HCT116 (cell line): ENCODE measurements at regions not wholly inside any gene's neighbourhood (a gene's known extent, or its start where the extent isn't known, plus 50 kb on each side); places are given as distances from the start of the nearest gene placed in this dataset.

Experiments
- ATAC-seq: fragments of 200-7000 bp; cut with Tn5 transposase; 2 replicates; pipeline ENCODE4 v1.9.1; 2020; ENCODE audit warnings: mild to moderate bottlenecking, moderate library complexity
- BruUV-seq: library from RNA; stranded (reverse); fragments of 400-500 nt; replicated peaks from 2 replicates; lab custom pipeline; 2021; lab: Mats Ljungman, UMichigan
- CTCF ChIA-PET: fragments of 300-600 bp; sonication (Branson Sonifier 250); formaldehyde crosslinking; loops from one replicate; lab custom pipeline; 2021; ENCODE audit warnings: antibody characterized with exemption; lab: Charles Lee
- POLR2A ChIA-PET: fragments of 300-600, 350-600 bp; sonication (Branson Sonifier 250); formaldehyde crosslinking; loops from one replicate; lab custom pipeline; 2021; ENCODE audit warnings: antibody characterized with exemption; lab: Charles Lee
- RAD21 ChIA-PET, 2 experiments: fragments of 300-600 bp; sonication (Branson Sonifier 250); formaldehyde crosslinking; loops; one replicate each; lab custom pipeline; 2023; ENCODE audit warnings: low total read pairs in 2 of 2; ENCODE audit not compliant: uncharacterized antibody in 2 of 2, unreplicated experiment in 2 of 2, low non-redundant PET in 1 of 2; lab: Charles Lee
- DNase-seq: peaks from one replicate; pipeline ENCODE4 v3.0.0-alpha.2; 2010; ENCODE audit warnings: low read depth, low spot score
- H2AFZ ChIP-seq: fragments of 200-600 bp; shearing (Covaris generic), sonication (generic); 2 replicates; pipeline ENCODE4 v1.6.1; 2017; ENCODE audit warnings: low read depth, mixed run types, mixed read lengths, antibody characterized with exemption, low read length; ENCODE audit not compliant: poor library complexity, severe bottlenecking
- H3K27ac ChIP-seq: 2 replicates; pipeline ENCODE4 v1.5.1; 2012; ENCODE audit warnings: low read depth, low read length
- H3K27me3 ChIP-seq: fragments of 200-600 bp; sonication (generic); 2 replicates; pipeline ENCODE4 v1.6.1; 2016; ENCODE audit warnings: mixed run types, low read length, mixed read lengths; ENCODE audit not compliant: insufficient read depth
- H3K36me3 ChIP-seq, 2 experiments: fragments of 200-500 bp in 1 of 2; fragments of 200-600 bp in 1 of 2; sonication (Bioruptor generic) in 1 of 2; sonication (generic) in 1 of 2; 2 replicates each; pipeline versions ENCODE4 v1.5.1 to v1.6.1; 2014 to 2016; ENCODE audit warnings: low read length in 2 of 2, inconsistent platforms in 1 of 2, mixed read lengths in 1 of 2, mixed run types in 1 of 2; ENCODE audit not compliant: insufficient read depth in 2 of 2, control insufficient read depth in 1 of 2
- H3K4me1 ChIP-seq, 2 experiments: fragments of 200-600 bp in 1 of 2; sonication (generic) in 1 of 2; 2 replicates each; pipeline versions ENCODE4 v1.5.1 to v1.6.1; 2012 to 2017; ENCODE audit warnings: low read length in 2 of 2, inconsistent platforms in 1 of 2, mild to moderate bottlenecking in 1 of 2, mixed read lengths in 1 of 2, mixed run types in 1 of 2, moderate library complexity in 1 of 2; ENCODE audit not compliant: insufficient read depth in 2 of 2, control insufficient read depth in 1 of 2
- H3K4me2 ChIP-seq: fragments of 200-600 bp; sonication (generic); 2 replicates; pipeline ENCODE4 v1.6.1; 2017; ENCODE audit warnings: mixed run types, low read length, mixed read lengths
- H3K4me3 ChIP-seq, 2 experiments: fragments of 200-600 bp in 1 of 2; sonication (generic) in 1 of 2; replicated peaks in 1 of 2; 2 replicates each; pipeline ENCODE4 v1.5.1; 2011 to 2016; ENCODE audit warnings: low read length in 2 of 2, control low read depth in 1 of 2, low read depth in 1 of 2, mild to moderate bottlenecking in 1 of 2, mixed read lengths in 1 of 2, mixed run types in 1 of 2
- H3K79me2 ChIP-seq: fragments of 200-600 bp; sonication (generic); 2 replicates; pipeline ENCODE4 v1.6.1; 2017; ENCODE audit warnings: mild to moderate bottlenecking, mixed run types, low read length, moderate library complexity, mixed read lengths; ENCODE audit not compliant: insufficient read depth
- H3K9ac ChIP-seq: fragments of 200-600 bp; sonication (generic); 2 replicates; pipeline ENCODE4 v1.6.1; 2016; ENCODE audit warnings: low read length, mixed read lengths
- H3K9me2 ChIP-seq: fragments of 200-600 bp; sonication (generic), shearing (Covaris generic); 2 replicates; pipeline ENCODE4 v1.6.1; 2017; ENCODE audit warnings: mixed run types, mild to moderate bottlenecking, moderate library complexity; ENCODE audit not compliant: insufficient read depth
- H3K9me3 ChIP-seq, 2 experiments: fragments of 200-500 bp in 1 of 2; fragments of 200-600 bp in 1 of 2; sonication (Bioruptor generic) in 1 of 2; sonication (generic) in 1 of 2; 2 replicates each; pipeline ENCODE4 v1.6.1; 2014 to 2017; ENCODE audit warnings: low read length in 2 of 2, mixed read lengths in 2 of 2, inconsistent platforms in 1 of 2, low read depth in 1 of 2, mild to moderate bottlenecking in 1 of 2, mixed run types in 1 of 2, moderate library complexity in 1 of 2; ENCODE audit not compliant: control insufficient read depth in 1 of 2, insufficient read depth in 1 of 2
- H4K20me1 ChIP-seq: fragments of 200-600 bp; sonication (generic), shearing (Covaris generic); 2 replicates; pipeline ENCODE4 v1.6.1; 2017; ENCODE audit warnings: mixed run types, mild to moderate bottlenecking, moderate library complexity; ENCODE audit not compliant: insufficient read depth
- ATF3 ChIP-seq: IDR thresholded peaks from 2 replicates; pipeline ENCODE4 v1.6.1; 2012
- CBX3 ChIP-seq: IDR thresholded peaks from 2 replicates; pipeline ENCODE4 v1.6.1; 2012; ENCODE audit warnings: low read depth
- CEBPB ChIP-seq: IDR thresholded peaks from 2 replicates; pipeline ENCODE4 v1.6.1; 2012; ENCODE audit warnings: low read depth
- CTCF ChIP-seq, 3 experiments: fragments of 200-600 bp in 1 of 3; sonication (generic) in 1 of 3; IDR thresholded peaks in 2 of 3; conservative IDR thresholded peaks in 1 of 3; 2 replicates each; pipeline ENCODE4 v1.5.1; 2012 to 2017; ENCODE audit warnings: low read depth in 2 of 3, low read length in 2 of 3, antibody characterized with exemption in 1 of 3, borderline replicate concordance in 1 of 3, control low read depth in 1 of 3, mild to moderate bottlenecking in 1 of 3, mixed read lengths in 1 of 3, mixed run types in 1 of 3, moderate library complexity in 1 of 3; ENCODE audit not compliant: insufficient read depth in 1 of 3
- EGR1 ChIP-seq: IDR thresholded peaks from 2 replicates; pipeline ENCODE4 v1.6.1; 2012; ENCODE audit warnings: low read depth
- ELF1 ChIP-seq: IDR thresholded peaks from 2 replicates; pipeline ENCODE4 v1.6.1; 2012; ENCODE audit warnings: low read depth, borderline replicate concordance
- EZH2phosphoT487 ChIP-seq: fragments of 200-600 bp; IDR thresholded peaks from 2 replicates; pipeline ENCODE4 v1.6.1; 2018; ENCODE audit warnings: antibody characterized with exemption, borderline replicate concordance
- POLR2A ChIP-seq: IDR thresholded peaks from 2 replicates; pipeline ENCODE4 v1.7.0; 2011; ENCODE audit warnings: borderline replicate concordance; ENCODE audit not compliant: insufficient read depth, insufficient read length; ENCODE audit errors: extremely low read depth
- POLR2AphosphoS5 ChIP-seq: IDR thresholded peaks from 2 replicates; pipeline ENCODE4 v1.6.1; 2011; ENCODE audit warnings: mild to moderate bottlenecking, low read depth, low read length, moderate library complexity
- RAD21 ChIP-seq: IDR thresholded peaks from 2 replicates; pipeline ENCODE4 v1.6.1; 2012; ENCODE audit warnings: low read depth, mild to moderate bottlenecking
- SIN3A ChIP-seq: IDR thresholded peaks from 2 replicates; pipeline ENCODE4 v1.6.1; 2012; ENCODE audit warnings: low read depth
- SP1 ChIP-seq: IDR thresholded peaks from 2 replicates; pipeline ENCODE4 v1.6.1; 2012; ENCODE audit warnings: low read depth
- SRF ChIP-seq: IDR thresholded peaks from 2 replicates; pipeline ENCODE4 v1.6.1; 2012; ENCODE audit warnings: low read depth
- TCF7L2 ChIP-seq: IDR thresholded peaks from 2 replicates; pipeline ENCODE4 v1.7.0; 2011; ENCODE audit warnings: borderline replicate concordance, inconsistent platforms; ENCODE audit not compliant: insufficient read depth, insufficient read length; ENCODE audit errors: extremely low read depth
- YY1 ChIP-seq: IDR thresholded peaks from 2 replicates; pipeline ENCODE4 v1.6.1; 2011; ENCODE audit warnings: low read length, low read depth, moderate library complexity, mild to moderate bottlenecking; ENCODE audit not compliant: insufficient replicate concordance; ENCODE audit errors: extremely low read depth
- ZFX ChIP-seq: fragments of 450-650 bp; IDR thresholded peaks from 2 replicates; pipeline ENCODE4 v1.6.1; 2017
- ZNF274 ChIP-seq: fragments of 200-500 bp; sonication (Bioruptor generic); IDR thresholded peaks from 2 replicates; pipeline ENCODE4 v1.6.1; 2014; ENCODE audit warnings: mild to moderate bottlenecking, low read depth, low read length, inconsistent platforms
- intact Hi-C: fragments of 100-400 bp; cut with micrococcal nuclease; formaldehyde crosslinking; loops from 2 replicates; pipeline ENCODE4 v1.10.0; 2022
- TF ChIP-seq, protein P1 (sequence below): IDR thresholded peaks from 2 replicates; pipeline ENCODE4 v1.6.1; 2011; ENCODE audit warnings: mild to moderate bottlenecking, low read length, moderate library complexity; ENCODE audit not compliant: insufficient replicate concordance; ENCODE audit errors: extremely low read depth
- TF ChIP-seq, protein P2 (sequence below): IDR thresholded peaks from 2 replicates; pipeline ENCODE4 v1.6.1; 2012

- no TSS peak for BruUV-seq
- Histone ChIP-seq H3K4me1 (no peaks in the 10 kb centered on the region), H2AFZ (peak overlapping the region; percentile 10), H3K36me3 (no peaks in the 10 kb centered on the region), H3K4me3 (no peak overlapping the region), H3K79me2 (no peaks in the 10 kb centered on the region), H3K9ac (no peak overlapping the region), H3K27me3 (no peaks in the 10 kb centered on the region), H3K9me2 (no peaks in the 10 kb centered on the region; the same call in 1 of the 2 replicates), H3K4me2 (no peak overlapping the region), H4K20me1 (no peaks in the 10 kb centered on the region), H3K27ac (no peak overlapping the region), H3K9me3 (no peaks in the 10 kb centered on the region)
- RAD21 ChIA-PET: no interaction called here
- no peak for TF ChIP-seq EGR1
- no peak for TF ChIP-seq CTCF (IDR thresholded peaks at IDR 0.05 in 2 of 3, conservative IDR thresholded peaks at IDR 0.05 in 1 of 3; ENCODE audit: borderline replicate concordance in 1 of 3, insufficient read depth in 1 of 3, low read depth in 2 of 3, low read length in 2 of 3)
- no peak for TF ChIP-seq CEBPB
- no peak for TF ChIP-seq POLR2A
- TF ChIP-seq ZFX: no peak
- no peak for TF ChIP-seq POLR2AphosphoS5
- TF ChIP-seq ATF3: no peak
- TF ChIP-seq, protein P1, sequence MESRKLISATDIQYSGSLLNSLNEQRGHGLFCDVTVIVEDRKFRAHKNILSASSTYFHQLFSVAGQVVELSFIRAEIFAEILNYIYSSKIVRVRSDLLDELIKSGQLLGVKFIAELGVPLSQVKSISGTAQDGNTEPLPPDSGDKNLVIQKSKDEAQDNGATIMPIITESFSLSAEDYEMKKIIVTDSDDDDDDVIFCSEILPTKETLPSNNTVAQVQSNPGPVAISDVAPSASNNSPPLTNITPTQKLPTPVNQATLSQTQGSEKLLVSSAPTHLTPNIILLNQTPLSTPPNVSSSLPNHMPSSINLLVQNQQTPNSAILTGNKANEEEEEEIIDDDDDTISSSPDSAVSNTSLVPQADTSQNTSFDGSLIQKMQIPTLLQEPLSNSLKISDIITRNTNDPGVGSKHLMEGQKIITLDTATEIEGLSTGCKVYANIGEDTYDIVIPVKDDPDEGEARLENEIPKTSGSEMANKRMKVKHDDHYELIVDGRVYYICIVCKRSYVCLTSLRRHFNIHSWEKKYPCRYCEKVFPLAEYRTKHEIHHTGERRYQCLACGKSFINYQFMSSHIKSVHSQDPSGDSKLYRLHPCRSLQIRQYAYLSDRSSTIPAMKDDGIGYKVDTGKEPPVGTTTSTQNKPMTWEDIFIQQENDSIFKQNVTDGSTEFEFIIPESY: no peak
- no peak for TF ChIP-seq CBX3
- TF ChIP-seq EZH2phosphoT487: no peak
- TF ChIP-seq SP1: no peak
- no peak for TF ChIP-seq SRF
- TF ChIP-seq SIN3A: no peak
- TF ChIP-seq ELF1: no peak
- TF ChIP-seq, protein P2, sequence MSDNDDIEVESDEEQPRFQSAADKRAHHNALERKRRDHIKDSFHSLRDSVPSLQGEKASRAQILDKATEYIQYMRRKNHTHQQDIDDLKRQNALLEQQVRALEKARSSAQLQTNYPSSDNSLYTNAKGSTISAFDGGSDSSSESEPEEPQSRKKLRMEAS: no peak
- no peak for TF ChIP-seq RAD21
- TF ChIP-seq YY1: no peak
- TF ChIP-seq ZNF274: no peak
- TF ChIP-seq TCF7L2: no peak
- POLR2A ChIA-PET: no interaction called here
- CTCF ChIA-PET: no interaction called here
- intact Hi-C loops: no loop called here
- ATAC-seq (no peak), DNase-seq (no peak)
Observed at GRCh38 chr5:45189042-45189441, 380.3 kb downstream of the MRPS30 start.
